Spinal cord (tissue), 9 donors: ENCODE measurements at regions not wholly inside any gene's neighbourhood (a gene's known extent, or its start where the extent isn't known, plus 50 kb on each side); places are given as distances from the start of the nearest gene placed in this dataset.

Source experiments
- DNase-seq, 6 donors: peaks; one replicate each; pipeline versions ENCODE4 v3.0.0 to v3.0.0-alpha.2; 2013 to 2015; ENCODE audit warnings: low spot score in 6 of 6, low read depth in 4 of 6
- H3K27ac ChIP-seq: one replicate; pipeline ENCODE4 v1.5.1; 2013; ENCODE audit warnings: low read depth, low read length, control low read depth
- H3K27me3 ChIP-seq: one replicate; pipeline ENCODE4 v1.6.1; 2013; ENCODE audit warnings: low read length; ENCODE audit not compliant: control insufficient read depth, insufficient read depth
- H3K36me3 ChIP-seq: one replicate; pipeline ENCODE4 v1.6.1; 2013; ENCODE audit warnings: low read length; ENCODE audit not compliant: control insufficient read depth, insufficient read depth
- H3K4me1 ChIP-seq: one replicate; pipeline ENCODE4 v1.6.1; 2013; ENCODE audit warnings: low read length; ENCODE audit not compliant: control insufficient read depth, insufficient read depth
- H3K4me3 ChIP-seq: one replicate; pipeline ENCODE4 v1.5.1; 2013; ENCODE audit warnings: low read depth, low read length, control low read depth
- H3K9me3 ChIP-seq: one replicate; pipeline ENCODE4 v1.6.1; 2013; ENCODE audit warnings: low read length; ENCODE audit not compliant: control insufficient read depth, insufficient read depth
- WGBS: methylation state at CpG from one replicate; pipeline ENCODE4 v1.1.5; 2013; ENCODE audit warnings: missing lambda C conversion rate; ENCODE audit not compliant: insufficient coverage; 5-methylcytosine and 5-hydroxymethylcytosine counted together
- donor health status: healthy.

GRCh38 chr4:1512051-1512737, 106.0 kb upstream of the NKX1-1 start:
- H3K27ac ChIP-seq: no peak overlapping the region
- H3K36me3 ChIP-seq: no peaks in the 10 kb centered on the region
- WGBS: 53% methylated on average over 28 of the region's 29 CpGs
- peaks cover 50% of the 10 kb centered on the region for H3K27me3 ChIP-seq
- H3K4me3 ChIP-seq: no peak overlapping the region
- peaks cover 15% of the 10 kb centered on the region for H3K4me1 ChIP-seq
- DNase-seq: no peak
- H3K9me3 ChIP-seq: no peaks in the 10 kb centered on the region

- no peaks in the 10 kb centered on the region for H3K9me3 ChIP-seq
- no peak overlapping the region for H3K27ac ChIP-seq
- peaks cover 15% of the 10 kb centered on the region for H3K4me1 ChIP-seq
- H3K36me3 ChIP-seq: no peaks in the 10 kb centered on the region
- WGBS: 91% methylated on average over 22 of the region's 22 CpGs
- H3K4me3 ChIP-seq: no peak overlapping the region
- DNase-seq: peak in 3 of 6 donors; percentile 19 to 72 (median 48)
- H3K27me3 ChIP-seq: peaks cover 51% of the 10 kb centered on the region
These were observed 105.3 kb upstream of the NKX1-1 start for GRCh38 chr4:1511441-1512041.

- Histone ChIP-seq H3K27ac (no peak overlapping the region), H3K27me3 (peaks cover 48% of the 10 kb centered on the region), H3K4me1 (peaks cover 15% of the 10 kb centered on the region), H3K9me3 (no peaks in the 10 kb centered on the region), H3K36me3 (no peaks in the 10 kb centered on the region), H3K4me3 (no peak overlapping the region)
- WGBS: 92% methylated on average over 15 of the region's 15 CpGs
- DNase-seq: no peak
These were observed 104.7 kb upstream of the NKX1-1 start for GRCh38 chr4:1510931-1511330.

GRCh38 chr4:1509366-1509765, 103.1 kb upstream of the NKX1-1 start:
- no peaks in the 10 kb centered on the region for H3K9me3 ChIP-seq
- H3K4me1 ChIP-seq: peaks cover 15% of the 10 kb centered on the region
- H3K27me3 ChIP-seq: peaks cover 57% of the 10 kb centered on the region
- no peak overlapping the region for H3K4me3 ChIP-seq
- no peak for DNase-seq
- WGBS: 84% methylated on average over 8 of the region's 9 CpGs
- no peak overlapping the region for H3K27ac ChIP-seq
- H3K36me3 ChIP-seq: no peaks in the 10 kb centered on the region

DNA sequence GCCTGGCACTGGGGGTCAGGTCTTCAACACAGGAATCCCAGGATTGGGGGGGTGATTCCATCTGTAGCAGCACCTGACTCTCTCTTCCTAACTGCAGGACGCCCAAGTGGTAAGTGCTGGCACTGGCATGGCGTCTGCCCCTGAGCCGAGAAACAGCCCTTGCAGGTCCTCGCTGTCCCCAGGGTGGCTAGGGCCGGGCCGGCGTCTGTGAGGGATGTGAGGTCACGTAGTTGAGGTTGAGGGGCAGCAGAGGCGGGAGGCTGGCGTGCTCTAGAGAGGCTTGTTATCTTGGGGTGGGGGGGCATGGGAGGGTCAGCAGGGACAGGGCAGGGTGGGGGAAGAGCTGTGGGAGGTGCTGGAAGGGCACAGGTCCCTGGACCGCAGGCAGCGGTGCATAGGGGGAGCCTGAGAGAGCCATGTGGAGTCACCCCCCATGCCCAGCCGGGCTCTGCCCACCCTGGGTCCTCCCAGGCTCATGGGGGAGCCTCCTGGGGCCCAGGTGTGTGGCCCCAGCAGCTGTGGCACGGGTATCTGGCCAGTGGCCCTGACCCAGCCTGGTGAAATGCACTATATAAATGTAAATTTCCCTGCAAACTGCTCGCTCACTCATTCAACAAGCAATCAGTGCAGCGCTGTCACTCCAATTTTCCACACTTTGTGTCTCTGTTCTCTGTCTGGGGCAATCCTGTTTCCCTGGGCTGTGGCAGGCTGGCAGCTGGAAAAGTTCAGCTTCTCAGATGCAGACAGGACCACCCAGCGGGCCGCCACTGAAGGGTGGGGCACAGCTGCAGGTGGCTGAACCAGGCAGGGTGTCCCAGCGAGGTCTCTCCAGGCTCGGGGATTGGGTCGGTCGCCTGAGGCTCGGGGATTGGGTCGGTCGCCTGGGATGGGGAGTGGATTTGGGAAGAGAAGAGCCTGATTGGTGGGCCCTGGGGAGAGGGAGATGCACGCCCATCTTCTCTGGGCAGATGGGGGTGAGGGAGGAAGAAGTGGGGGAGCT, 102.2 kb upstream of the NKX1-1 start:
- Histone ChIP-seq H3K36me3 (no peaks in the 10 kb centered on the region), H3K9me3 (no peaks in the 10 kb centered on the region), H3K4me3 (no peak overlapping the region), H3K4me1 (peaks cover 14% of the 10 kb centered on the region), H3K27ac (no peak overlapping the region), H3K27me3 (peaks cover 52% of the 10 kb centered on the region)
- 50% methylated on average over 23 of the region's 26 CpGs for WGBS
- no peak for DNase-seq

GRCh38 chr4:1506956-1507721, 100.9 kb upstream of the NKX1-1 start:
- no peak overlapping the region for H3K4me3 ChIP-seq
- no peaks in the 10 kb centered on the region for H3K9me3 ChIP-seq
- H3K27me3 ChIP-seq: peaks cover 51% of the 10 kb centered on the region
- H3K36me3 ChIP-seq: no peaks in the 10 kb centered on the region
- WGBS: 32% methylated on average over 7 of the region's 13 CpGs
- peak in 2 of 6 donors; percentile 17 to 37 for DNase-seq
- no peak overlapping the region for H3K27ac ChIP-seq
- peaks cover 6% of the 10 kb centered on the region for H3K4me1 ChIP-seq

- Histone ChIP-seq H3K4me1 (peaks cover under 1% of the 10 kb centered on the region), H3K4me3 (no peak overlapping the region), H3K27me3 (peaks cover 44% of the 10 kb centered on the region), H3K36me3 (no peaks in the 10 kb centered on the region), H3K27ac (no peak overlapping the region), H3K9me3 (no peaks in the 10 kb centered on the region)
- 62% methylated on average over 18 of the region's 24 CpGs for WGBS
- DNase-seq: no peak
These were observed 99.5 kb upstream of the NKX1-1 start for GRCh38 chr4:1505511-1506460.

- Histone ChIP-seq H3K36me3 (no peaks in the 10 kb centered on the region), H3K9me3 (no peaks in the 10 kb centered on the region), H3K4me1 (no peaks in the 10 kb centered on the region), H3K27ac (no peak overlapping the region), H3K4me3 (no peak overlapping the region), H3K27me3 (peaks cover 39% of the 10 kb centered on the region)
- 79% methylated on average over 13 of the region's 17 CpGs for WGBS
- peak in 2 of 6 donors; percentile 11 to 54 for DNase-seq
These were observed 98.6 kb upstream of the NKX1-1 start for GRCh38 chr4:1504595-1505500.
